HG03565 (cell line): ENCODE measurements at regions not wholly inside any gene's neighbourhood (a gene's known extent, or its start where the extent isn't known, plus 50 kb on each side); places are given as distances from the start of the nearest gene placed in this dataset.

ENCODE experiments used
- ATAC-seq: cut with Tn5 transposase; IDR thresholded peaks from one replicate; pipeline ENCODE4 v1.9.1; 2021; ENCODE audit warnings: mild to moderate bottlenecking, moderate library complexity; ENCODE audit not compliant: unreplicated experiment

GRCh38 chr11:128367573-128367972, 219.8 kb downstream of the ETS1 start:
- ATAC-seq, result no peak

- ATAC-seq, result no peak
Observed at GRCh38 chr11:128365044-128365443, 222.3 kb downstream of the ETS1 start.

GRCh38 chr11:128361451-128362020, 225.8 kb downstream of the ETS1 start:
- ATAC-seq, result no peak

GRCh38 chr11:128359515-128359914, 227.8 kb downstream of the ETS1 start:
- ATAC-seq, result no peak

- no peak for ATAC-seq
Observed at GRCh38 chr11:128357073-128357472, 230.3 kb downstream of the ETS1 start.

GRCh38 chr11:128355558-128355957, 231.8 kb downstream of the ETS1 start:
- no peak for ATAC-seq

DNA sequence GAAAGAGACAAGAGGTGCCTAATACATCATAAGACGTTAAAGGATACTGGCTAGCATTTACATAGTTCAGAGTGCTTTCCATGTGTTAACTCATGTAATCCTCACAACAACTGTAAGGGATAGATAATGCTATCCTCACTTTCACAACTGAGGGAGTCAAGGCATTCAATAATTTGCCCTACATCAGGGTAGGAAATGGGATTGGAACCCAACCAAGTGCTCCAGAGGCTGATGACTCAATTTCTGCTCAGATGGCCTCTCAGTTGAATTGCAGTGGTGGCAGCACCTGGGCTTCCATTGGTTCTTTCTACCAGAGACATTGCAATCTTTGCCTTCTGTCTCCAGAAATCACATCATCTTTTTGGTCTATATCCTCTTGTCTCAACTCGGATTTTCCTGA, 232.9 kb downstream of the ETS1 start:
- no peak for ATAC-seq

- no peak for ATAC-seq
Observed at GRCh38 chr11:128351168-128351567, 236.2 kb downstream of the ETS1 start.

GRCh38 chr11:128349650-128350299, 237.6 kb downstream of the ETS1 start:
- ATAC-seq, result no peak

DNA sequence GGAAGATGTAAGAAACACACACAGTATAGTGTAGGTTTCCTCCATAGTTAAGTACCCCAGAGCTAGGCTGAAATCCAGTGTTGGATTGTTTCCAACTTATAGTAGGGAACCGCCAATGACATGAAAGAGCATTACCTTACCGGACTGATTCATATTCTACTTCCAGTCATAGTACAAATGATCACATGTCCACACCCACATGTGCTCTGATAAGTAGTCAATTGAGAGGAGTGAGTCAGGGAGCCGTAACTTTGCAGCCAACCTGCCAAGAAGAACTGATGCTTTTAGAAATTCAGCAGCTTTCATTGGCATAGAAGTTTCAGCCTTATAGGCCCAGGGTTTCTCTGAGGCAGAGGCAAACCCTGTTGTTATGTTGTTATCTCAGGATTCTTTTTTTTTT, 240.6 kb downstream of the ETS1 start:
- ATAC-seq, result no peak

DNA sequence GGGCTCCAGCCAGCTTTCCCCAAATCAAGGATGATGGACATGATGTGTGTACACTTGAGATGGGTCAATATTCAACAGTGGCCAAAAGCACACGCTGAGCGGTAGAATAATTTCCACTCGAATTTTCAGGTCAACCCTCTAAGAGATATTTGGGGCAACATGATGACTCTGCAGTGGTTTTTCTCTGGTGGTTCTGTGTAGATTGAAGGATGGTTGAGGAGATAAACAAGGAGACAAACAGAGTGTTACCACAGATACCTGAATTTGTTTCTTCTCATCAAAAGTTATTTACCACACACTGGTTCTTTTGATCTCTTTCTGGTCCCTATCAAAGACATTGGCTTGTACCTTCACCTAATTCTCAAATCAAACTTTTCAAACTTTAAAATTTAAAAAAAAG, 242.0 kb downstream of the ETS1 start:
- ATAC-seq, result no peak

DNA sequence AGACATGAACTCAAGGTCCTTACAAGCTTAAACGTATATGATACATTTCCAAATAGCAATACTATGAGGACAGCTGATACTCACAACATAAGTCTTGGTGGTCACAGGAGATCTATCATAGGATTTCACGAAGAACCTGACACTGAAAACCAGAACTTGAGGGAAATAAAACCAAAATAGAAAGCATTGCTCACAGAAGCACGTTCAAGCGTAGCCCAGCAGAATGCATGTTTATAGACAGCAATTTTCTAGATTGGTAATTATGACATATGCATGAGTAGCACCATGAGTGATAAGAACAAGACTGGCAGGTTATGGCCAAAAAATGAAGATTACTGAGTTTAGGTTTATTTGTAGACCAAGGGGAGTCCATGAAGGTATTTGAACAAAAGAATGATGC, 243.5 kb downstream of the ETS1 start:
- ATAC-seq, result peak; percentile 35

DNA sequence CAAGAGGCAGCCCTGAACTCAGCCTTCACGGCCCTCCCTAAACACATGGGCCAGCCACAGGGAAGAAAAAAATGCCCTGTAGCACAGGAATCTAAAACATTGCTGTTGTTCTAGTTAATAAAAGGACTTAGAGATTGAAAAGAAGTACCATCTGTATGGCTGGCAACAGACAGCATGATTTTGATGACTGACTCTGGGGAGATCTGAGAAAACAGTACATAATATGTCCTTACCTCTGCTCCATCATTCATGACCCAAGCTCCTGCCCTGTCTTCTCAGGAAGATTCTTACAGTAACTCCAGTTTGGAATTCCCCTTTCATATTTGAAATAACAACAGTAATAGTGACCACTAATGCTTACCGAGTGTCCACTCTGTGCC, 244.2 kb downstream of the ETS1 start:
- ATAC-seq, result peak; percentile 12

- peak; percentile 78 for ATAC-seq
Observed at GRCh38 chr11:128342511-128343134, 244.7 kb downstream of the ETS1 start.

- no peak for ATAC-seq
Observed at GRCh38 chr11:128341280-128342248, 245.8 kb downstream of the ETS1 start.

GRCh38 chr11:128339792-128340191, 247.6 kb downstream of the ETS1 start:
- no peak for ATAC-seq

DNA sequence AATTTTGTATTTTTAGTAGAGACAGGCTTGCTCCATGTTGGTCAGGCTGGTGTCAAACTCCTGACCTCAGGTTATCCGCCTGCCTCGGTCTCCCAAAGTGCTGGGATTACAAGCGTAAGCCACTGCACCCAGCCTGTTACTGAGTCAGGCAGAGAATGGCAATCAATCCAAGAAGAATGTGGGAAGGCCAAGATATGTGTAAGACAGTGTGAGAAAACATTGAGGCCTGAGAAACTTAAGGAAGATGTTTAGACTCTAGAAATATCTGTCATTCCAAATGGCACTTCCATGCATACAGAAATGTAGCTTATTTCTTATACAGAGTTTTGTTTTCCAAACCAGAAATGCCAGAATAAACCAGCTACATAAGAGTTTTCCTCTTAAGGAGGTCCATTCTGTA, 248.5 kb downstream of the ETS1 start:
- ATAC-seq, result no peak

GRCh38 chr11:128336203-128336602, 251.2 kb downstream of the ETS1 start:
- ATAC-seq, result no peak

GRCh38 chr11:128335729-128336128, 251.6 kb downstream of the ETS1 start:
- ATAC-seq, result no peak

GRCh38 chr11:128334311-128335044, 252.9 kb downstream of the ETS1 start:
- no peak for ATAC-seq

DNA sequence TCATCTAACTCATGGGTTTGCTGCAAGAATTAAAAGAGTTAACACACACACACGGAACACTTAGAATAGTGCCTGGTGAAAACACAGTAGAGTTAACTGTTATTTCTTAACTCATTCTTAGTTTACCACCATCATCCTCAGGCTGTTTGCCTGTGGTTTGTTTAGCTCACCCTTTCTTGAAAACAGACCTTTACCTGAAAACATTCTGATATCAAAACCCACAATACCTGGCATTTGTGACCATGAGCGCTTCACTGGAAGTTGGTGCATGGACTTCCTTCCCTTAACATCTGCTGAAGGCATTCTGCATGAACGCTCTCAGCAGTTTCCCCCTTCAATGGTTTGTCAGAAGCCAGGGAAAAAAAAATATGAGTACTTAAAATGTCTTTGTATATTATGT, 256.0 kb downstream of the ETS1 start:
- no peak for ATAC-seq
